ENCODE measurements at regions not wholly inside any gene's neighbourhood (a gene's known extent, or its start where the extent isn't known, plus 50 kb on each side); places are given as distances from the start of the nearest gene placed in this dataset.

GRCh38 chr2:219954331-219954730 lies 326.9 kb downstream of the SLC4A3 start:
- no peak for DNase-seq (ENCODE audit: low spot score)

GRCh38 chr2:219957820-219958219 lies 330.4 kb downstream of the SLC4A3 start:
- no peak for DNase-seq (ENCODE audit: low spot score)

GRCh38 chr2:219958941-219959340 lies 331.5 kb downstream of the SLC4A3 start:
- no peak for DNase-seq (ENCODE audit: low spot score)

- DNase-seq (ENCODE audit: low spot score), result no peak
These were observed 332.0 kb downstream of the SLC4A3 start for GRCh38 chr2:219959471-219959870.

GRCh38 chr2:219961947-219962498 lies 334.6 kb downstream of the SLC4A3 start:
- no peak for DNase-seq (ENCODE audit: low spot score)

GRCh38 chr2:219962801-219963200 lies 335.4 kb downstream of the SLC4A3 start:
- DNase-seq (ENCODE audit: low spot score), result no peak

- no peak for DNase-seq (ENCODE audit: low spot score)
These were observed 338.1 kb downstream of the SLC4A3 start for GRCh38 chr2:219965287-219966194.

- no peak for DNase-seq (ENCODE audit: low spot score)
These were observed 340.1 kb downstream of the SLC4A3 start for GRCh38 chr2:219967247-219968245.

GRCh38 chr2:219968685-219969345 lies 341.4 kb downstream of the SLC4A3 start:
- no peak for DNase-seq (ENCODE audit: low spot score)

- DNase-seq (ENCODE audit: low spot score), result no peak
These were observed 342.1 kb downstream of the SLC4A3 start for GRCh38 chr2:219969508-219969907.

GRCh38 chr2:219973136-219973535 lies 345.7 kb downstream of the SLC4A3 start:
- DNase-seq (ENCODE audit: low spot score), result no peak

- no peak for DNase-seq (ENCODE audit: low spot score)
These were observed 349.4 kb downstream of the SLC4A3 start for GRCh38 chr2:219976871-219977270.

- DNase-seq (ENCODE audit: low spot score), result no peak
These were observed 353.2 kb downstream of the SLC4A3 start for GRCh38 chr2:219980638-219981037.

- DNase-seq (ENCODE audit: low spot score), result no peak
These were observed 356.4 kb downstream of the SLC4A3 start for GRCh38 chr2:219983836-219984235.

- DNase-seq (ENCODE audit: low spot score), result no peak
These were observed 357.6 kb downstream of the SLC4A3 start for GRCh38 chr2:219985017-219985416.

GRCh38 chr2:219987830-219988229 lies 360.4 kb downstream of the SLC4A3 start:
- DNase-seq (ENCODE audit: low spot score), result no peak

GRCh38 chr2:219989744-219990143 lies 362.3 kb downstream of the SLC4A3 start:
- no peak for DNase-seq (ENCODE audit: low spot score)

- DNase-seq (ENCODE audit: low spot score), result no peak
These were observed 363.7 kb downstream of the SLC4A3 start for GRCh38 chr2:219991116-219991515.

GRCh38 chr2:219995399-219995798 lies 368.0 kb downstream of the SLC4A3 start:
- DNase-seq (ENCODE audit: low spot score), result no peak

GRCh38 chr2:219995991-219996765 lies 368.7 kb downstream of the SLC4A3 start:
- DNase-seq (ENCODE audit: low spot score), result no peak

GRCh38 chr2:219997341-219997851 lies 370.0 kb downstream of the SLC4A3 start:
- peak; percentile 78 for DNase-seq (ENCODE audit: low spot score)
